ENCODE measurements at regions not wholly inside any gene's neighbourhood (a gene's known extent, or its start where the extent isn't known, plus 50 kb on each side); places are given as distances from the start of the nearest gene placed in this dataset.
A peak's percentile ranks its signal among the peaks of the same experiment; 100 is the strongest.

- H3K9me3 ChIP-seq, result peaks cover 0 to 8% (median 0%) of the 10 kb centered on the region in 8 donors
- WGBS, 5 donors, result 79 to 91% (median 87%) methylated on average over 4 of the region's 4 CpGs
- TF ChIP-seq POLR2AphosphoS5 (IDR thresholded peaks at IDR 0.05), result no peak
- TF ChIP-seq POLR2A (IDR thresholded peaks at IDR 0.05), result no peak
- TF ChIP-seq, protein P1, sequence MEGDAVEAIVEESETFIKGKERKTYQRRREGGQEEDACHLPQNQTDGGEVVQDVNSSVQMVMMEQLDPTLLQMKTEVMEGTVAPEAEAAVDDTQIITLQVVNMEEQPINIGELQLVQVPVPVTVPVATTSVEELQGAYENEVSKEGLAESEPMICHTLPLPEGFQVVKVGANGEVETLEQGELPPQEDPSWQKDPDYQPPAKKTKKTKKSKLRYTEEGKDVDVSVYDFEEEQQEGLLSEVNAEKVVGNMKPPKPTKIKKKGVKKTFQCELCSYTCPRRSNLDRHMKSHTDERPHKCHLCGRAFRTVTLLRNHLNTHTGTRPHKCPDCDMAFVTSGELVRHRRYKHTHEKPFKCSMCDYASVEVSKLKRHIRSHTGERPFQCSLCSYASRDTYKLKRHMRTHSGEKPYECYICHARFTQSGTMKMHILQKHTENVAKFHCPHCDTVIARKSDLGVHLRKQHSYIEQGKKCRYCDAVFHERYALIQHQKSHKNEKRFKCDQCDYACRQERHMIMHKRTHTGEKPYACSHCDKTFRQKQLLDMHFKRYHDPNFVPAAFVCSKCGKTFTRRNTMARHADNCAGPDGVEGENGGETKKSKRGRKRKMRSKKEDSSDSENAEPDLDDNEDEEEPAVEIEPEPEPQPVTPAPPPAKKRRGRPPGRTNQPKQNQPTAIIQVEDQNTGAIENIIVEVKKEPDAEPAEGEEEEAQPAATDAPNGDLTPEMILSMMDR (IDR thresholded peaks at IDR 0.05 in 8 of 11, conservative IDR thresholded peaks at IDR 0.05 in 3 of 11), result no peak
- peaks cover 12 to 68% (median 28%) of the 10 kb centered on the region in 6 donors for H3K4me1 ChIP-seq
- no peaks in the 10 kb centered on the region for H3K36me3 ChIP-seq
- intact Hi-C loops (cut with DNase I; ENCODE audit: low total_unique reads), result no loop called here
- peak; percentile 6 for DNase-seq
- peaks cover 0 to 25% (median 0%) of the 10 kb centered on the region in 7 donors for H3K27me3 ChIP-seq (replicated peaks in 1 of 7)
- H3K27ac ChIP-seq, result peak overlapping the region in 3 of 8 donors; percentile 22 to 80 (median 26)
- H3K4me3 ChIP-seq, result no peak overlapping the region
These were observed 137.6 kb downstream of the SMAD6 start for GRCh38 chr15:66839506-66840112.

DNA sequence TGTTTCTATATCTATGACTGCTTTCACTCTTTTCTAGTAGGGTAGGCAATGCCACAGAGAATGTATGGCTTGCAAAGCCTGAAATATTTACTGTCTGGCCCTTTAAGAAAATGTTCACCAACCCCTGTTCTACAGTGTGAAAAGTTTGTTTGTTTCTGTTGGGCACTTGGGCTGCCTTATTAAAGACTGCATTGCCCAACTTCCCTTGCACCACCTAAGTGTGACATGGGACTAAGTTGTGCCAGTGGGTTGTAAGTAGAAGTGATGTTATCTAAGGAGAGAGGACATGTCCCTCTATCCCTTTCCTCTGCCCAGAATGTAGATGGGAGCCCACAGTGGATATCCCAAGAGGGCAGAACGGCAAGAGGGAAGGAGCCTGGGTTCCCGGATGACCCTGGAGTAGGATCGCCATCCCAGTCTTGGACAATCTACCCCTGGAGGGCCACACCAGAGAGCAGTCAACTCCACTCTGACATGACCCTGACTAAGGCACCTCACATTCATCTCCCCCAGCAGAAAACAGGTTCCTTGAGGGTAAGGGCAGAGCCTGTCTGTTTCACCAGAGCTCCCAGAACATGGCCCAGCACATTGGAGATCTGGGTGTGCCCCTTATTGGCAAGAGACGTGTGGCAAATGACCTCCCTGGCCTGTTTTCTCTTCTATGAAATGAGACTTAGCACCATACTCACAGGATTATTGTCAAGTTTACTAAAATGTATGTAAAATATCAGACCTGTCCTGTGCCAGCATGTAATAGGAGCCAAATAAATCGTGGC, 138.8 kb downstream of the SMAD6 start:
- no peak overlapping the region for H3K4me3 ChIP-seq
- peak overlapping the region in 4 of 8 donors; percentile 3 to 80 (median 46) for H3K27ac ChIP-seq
- 58 to 85% (median 77%) methylated on average over 5 of the region's 5 CpGs for WGBS, 5 donors
- peaks cover 12 to 62% (median 27%) of the 10 kb centered on the region in 6 donors for H3K4me1 ChIP-seq
- H3K27me3 ChIP-seq (replicated peaks in 1 of 7), result peaks cover 0 to 25% (median 0%) of the 10 kb centered on the region in 7 donors
- peak; percentile 25 for DNase-seq
- H3K9me3 ChIP-seq, result peaks cover 0 to 4% (median 0%) of the 10 kb centered on the region in 8 donors
- intact Hi-C loops (cut with DNase I; ENCODE audit: low total_unique reads), result no loop called here
- no peak for TF ChIP-seq POLR2A (IDR thresholded peaks at IDR 0.05)
- TF ChIP-seq, protein P1 (IDR thresholded peaks at IDR 0.05 in 8 of 11, conservative IDR thresholded peaks at IDR 0.05 in 3 of 11), result no peak
- no peak for TF ChIP-seq POLR2AphosphoS5 (IDR thresholded peaks at IDR 0.05)
- no peaks in the 10 kb centered on the region for H3K36me3 ChIP-seq

DNA sequence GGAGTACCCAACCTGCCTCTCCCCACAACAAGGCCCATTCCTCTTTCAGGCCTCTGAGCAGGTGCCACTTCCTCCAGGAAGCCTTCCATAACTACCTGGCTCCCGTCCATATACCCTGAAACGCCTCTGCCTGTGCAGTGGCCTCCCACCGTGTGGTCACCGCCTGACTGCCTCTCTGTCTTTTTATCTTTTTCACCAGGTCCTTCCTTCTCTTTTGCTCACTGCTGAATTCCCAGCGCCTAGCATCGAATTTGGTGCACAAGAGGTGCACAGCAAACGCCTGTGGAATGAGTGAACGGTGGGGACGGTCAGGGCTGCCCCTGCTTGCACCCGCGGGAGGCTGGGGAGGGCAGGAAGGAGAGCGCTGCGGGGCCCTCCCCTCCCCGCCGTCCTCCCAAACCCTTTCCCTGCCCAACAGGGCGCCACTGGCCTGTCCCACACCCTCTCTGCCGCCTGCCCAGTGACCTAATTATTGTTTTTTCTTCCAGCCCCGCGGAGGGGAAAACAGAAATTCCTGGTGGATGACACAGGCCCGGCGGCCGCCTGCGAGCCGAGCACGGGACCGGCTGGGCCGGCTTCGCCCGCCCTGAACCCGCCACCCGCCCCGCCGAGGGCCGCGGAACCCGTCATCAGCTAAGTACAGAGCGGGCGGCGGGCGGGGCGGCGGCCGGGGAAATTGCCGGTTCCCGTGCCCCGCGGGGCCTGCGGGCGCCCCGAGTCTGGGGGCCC, 140.1 kb downstream of the SMAD6 start:
- TF ChIP-seq, protein P1 (IDR thresholded peaks at IDR 0.05 in 8 of 11, conservative IDR thresholded peaks at IDR 0.05 in 3 of 11), result no peak
- TF ChIP-seq POLR2A (IDR thresholded peaks at IDR 0.05) (no peak), POLR2AphosphoS5 (IDR thresholded peaks at IDR 0.05) (peak; percentile 27 to 62 (median 49))
- Histone ChIP-seq H3K4me1 (peaks cover 12 to 62% (median 27%) of the 10 kb centered on the region in 6 donors), H3K27me3 (replicated peaks in 1 of 7) (peaks cover 0 to 25% (median 0%) of the 10 kb centered on the region in 7 donors), H3K36me3 (no peaks in the 10 kb centered on the region), H3K4me3 (peak overlapping the region; percentile 10 to 69 (median 40)), H3K27ac (peak overlapping the region; percentile 20 to 84 (median 78)), H3K9me3 (no peaks in the 10 kb centered on the region)
- intact Hi-C loops (cut with DNase I; ENCODE audit: low total_unique reads), result no loop called here
- 2 to 6% (median 3%) methylated on average over 33 to 50 of the region's 50 CpGs for WGBS, 5 donors
- peak; percentile 91 for DNase-seq

All from spleen (tissue), 11 donors.